HG02759 (cell line): ENCODE measurements at regions not wholly inside any gene's neighbourhood (a gene's known extent, or its start where the extent isn't known, plus 50 kb on each side); places are given as distances from the start of the nearest gene placed in this dataset.

ENCODE experiments used
- ATAC-seq: cut with Tn5 transposase; IDR thresholded peaks from one replicate; pipeline ENCODE4 v1.9.1; 2021; ENCODE audit warnings: mild to moderate bottlenecking, moderate library complexity; ENCODE audit not compliant: unreplicated experiment

- no peak for ATAC-seq
Observed at GRCh38 chr13:64314331-64314730, 2898.7 kb upstream of the PCDH20 start.

- no peak for ATAC-seq
Observed at GRCh38 chr13:64311948-64312347, 2896.3 kb upstream of the PCDH20 start.

- ATAC-seq, result no peak
Observed at GRCh38 chr13:64311112-64311511, 2895.5 kb upstream of the PCDH20 start.

GRCh38 chr13:64305246-64305645, 2889.6 kb upstream of the PCDH20 start:
- no peak for ATAC-seq

- no peak for ATAC-seq
Observed at GRCh38 chr13:64300239-64300638, 2884.6 kb upstream of the PCDH20 start.

GRCh38 chr13:64293923-64294322, 2878.3 kb upstream of the PCDH20 start:
- ATAC-seq, result no peak

GRCh38 chr13:64289702-64290101, 2874.1 kb upstream of the PCDH20 start:
- ATAC-seq, result no peak

GRCh38 chr13:64283926-64284325, 2868.3 kb upstream of the PCDH20 start:
- no peak for ATAC-seq

GRCh38 chr13:64278493-64278892, 2862.8 kb upstream of the PCDH20 start:
- ATAC-seq, result no peak

GRCh38 chr13:64277097-64277496, 2861.4 kb upstream of the PCDH20 start:
- ATAC-seq, result no peak

GRCh38 chr13:64276232-64276631, 2860.6 kb upstream of the PCDH20 start:
- no peak for ATAC-seq

GRCh38 chr13:64274481-64275217, 2859.0 kb upstream of the PCDH20 start:
- no peak for ATAC-seq

GRCh38 chr13:64273780-64274179, 2858.1 kb upstream of the PCDH20 start:
- ATAC-seq, result no peak

GRCh38 chr13:64272681-64273080, 2857.0 kb upstream of the PCDH20 start:
- ATAC-seq, result no peak

GRCh38 chr13:64266024-64266423, 2850.4 kb upstream of the PCDH20 start:
- no peak for ATAC-seq

- ATAC-seq, result no peak
Observed at GRCh38 chr13:64263285-64263684, 2847.6 kb upstream of the PCDH20 start.

- ATAC-seq, result no peak
Observed at GRCh38 chr13:64256751-64257150, 2841.1 kb upstream of the PCDH20 start.

- no peak for ATAC-seq
Observed at GRCh38 chr13:64255988-64256387, 2840.3 kb upstream of the PCDH20 start.

GRCh38 chr13:64248371-64249065, 2832.9 kb upstream of the PCDH20 start:
- no peak for ATAC-seq

GRCh38 chr13:64239372-64239771, 2823.7 kb upstream of the PCDH20 start:
- ATAC-seq, result no peak

GRCh38 chr13:64234255-64234654, 2818.6 kb upstream of the PCDH20 start:
- no peak for ATAC-seq

GRCh38 chr13:64223016-64223415, 2807.4 kb upstream of the PCDH20 start:
- ATAC-seq, result no peak
